ENCODE measurements at regions not wholly inside any gene's neighbourhood (a gene's known extent, or its start where the extent isn't known, plus 50 kb on each side); places are given as distances from the start of the nearest gene placed in this dataset.

- peak; percentile 29 for DNase-seq (ENCODE audit: low spot score)
Observed at GRCh38 chr4:24476282-24476681, 108.1 kb downstream of the DHX15 start.

- DNase-seq (ENCODE audit: low spot score): no peak
Observed at GRCh38 chr4:24475756-24476155, 108.6 kb downstream of the DHX15 start.

GRCh38 chr4:24473309-24473721 is 111.0 kb downstream of the DHX15 start:
- DNase-seq (ENCODE audit: low spot score): peak; percentile 29

- DNase-seq (ENCODE audit: low spot score): peak; percentile 80
Observed at GRCh38 chr4:24472514-24473308, 111.6 kb downstream of the DHX15 start.

GRCh38 chr4:24472161-24472510 is 112.2 kb downstream of the DHX15 start:
- DNase-seq (ENCODE audit: low spot score): no peak

GRCh38 chr4:24471486-24472160 is 112.7 kb downstream of the DHX15 start:
- DNase-seq (ENCODE audit: low spot score): no peak

GRCh38 chr4:24470666-24471485 is 113.5 kb downstream of the DHX15 start:
- DNase-seq (ENCODE audit: low spot score): no peak

GRCh38 chr4:24468071-24468470 is 116.3 kb downstream of the DHX15 start:
- DNase-seq (ENCODE audit: low spot score): no peak

GRCh38 chr4:24464566-24464965 is 119.8 kb downstream of the DHX15 start:
- DNase-seq (ENCODE audit: low spot score): no peak

- DNase-seq (ENCODE audit: low spot score): no peak
Observed at GRCh38 chr4:24456431-24456830, 127.9 kb downstream of the DHX15 start.

GRCh38 chr4:24453951-24454350 is 130.4 kb downstream of the DHX15 start:
- DNase-seq (ENCODE audit: low spot score): no peak

GRCh38 chr4:24451870-24452269 is 132.5 kb downstream of the DHX15 start:
- no peak for DNase-seq (ENCODE audit: low spot score)

GRCh38 chr4:24443200-24443599 is 141.2 kb downstream of the DHX15 start:
- DNase-seq (ENCODE audit: low spot score): no peak

- no peak for DNase-seq (ENCODE audit: low spot score)
Observed at GRCh38 chr4:24440765-24441164, 143.6 kb downstream of the DHX15 start.

- no peak for DNase-seq (ENCODE audit: low spot score)
Observed at GRCh38 chr4:24434241-24434640, 150.1 kb downstream of the DHX15 start.

- DNase-seq (ENCODE audit: low spot score): no peak
Observed at GRCh38 chr4:24433515-24434214, 150.7 kb downstream of the DHX15 start.

- no peak for DNase-seq (ENCODE audit: low spot score)
Observed at GRCh38 chr4:24428850-24429249, 155.5 kb downstream of the DHX15 start.

GRCh38 chr4:24426557-24426956 is 157.8 kb downstream of the DHX15 start:
- DNase-seq (ENCODE audit: low spot score): no peak

GRCh38 chr4:24425863-24426262 is 158.5 kb downstream of the DHX15 start:
- no peak for DNase-seq (ENCODE audit: low spot score)

- no peak for DNase-seq (ENCODE audit: low spot score)
Observed at GRCh38 chr4:24423670-24424069, 160.7 kb downstream of the DHX15 start.

GRCh38 chr4:24422644-24423043 is 161.7 kb downstream of the DHX15 start:
- no peak for DNase-seq (ENCODE audit: low spot score)
